NT2/D1 (cell line): ENCODE measurements at regions not wholly inside any gene's neighbourhood (a gene's known extent, or its start where the extent isn't known, plus 50 kb on each side); places are given as distances from the start of the nearest gene placed in this dataset.

Source experiments
- DNase-seq: peaks from one replicate; pipeline ENCODE4 v3.0.0-alpha.2; 2011; ENCODE audit warnings: low read depth, low spot score
- H3K27me3 ChIP-seq: 2 replicates; pipeline ENCODE4 v1.6.0; 2011; ENCODE audit warnings: mild to moderate bottlenecking; ENCODE audit not compliant: insufficient read length, insufficient read depth
- H3K36me3 ChIP-seq: 2 replicates; pipeline ENCODE4 v1.6.1; 2011; ENCODE audit warnings: mild to moderate bottlenecking, low read length, mixed read lengths; ENCODE audit not compliant: insufficient read depth, insufficient read length
- H3K4me1 ChIP-seq: 2 replicates; pipeline ENCODE4 v1.5.1; 2011; ENCODE audit not compliant: insufficient read depth, insufficient read length
- H3K4me3 ChIP-seq: 2 replicates; pipeline ENCODE4 v1.5.1; 2011; ENCODE audit warnings: low read depth; ENCODE audit not compliant: insufficient read length
- H3K9ac ChIP-seq: 2 replicates; pipeline ENCODE4 v1.6.0; 2011; ENCODE audit warnings: low read depth; ENCODE audit not compliant: insufficient read length
- H3K9me3 ChIP-seq: 2 replicates; pipeline ENCODE4 v1.5.1; 2011; ENCODE audit warnings: mild to moderate bottlenecking, low read length; ENCODE audit not compliant: insufficient read depth
- SUZ12 ChIP-seq: IDR thresholded peaks from 2 replicates; pipeline ENCODE4 v1.6.1; 2011; ENCODE audit not compliant: insufficient read length, insufficient read depth; ENCODE audit errors: extremely low read depth
- YY1 ChIP-seq: IDR thresholded peaks from 2 replicates; pipeline ENCODE4 v1.6.1; 2011; ENCODE audit not compliant: insufficient read length, insufficient read depth
- ZNF274 ChIP-seq: IDR thresholded peaks from 2 replicates; pipeline ENCODE4 v1.6.1; 2011; ENCODE audit warnings: mild to moderate bottlenecking, low read depth, low read length

DNA sequence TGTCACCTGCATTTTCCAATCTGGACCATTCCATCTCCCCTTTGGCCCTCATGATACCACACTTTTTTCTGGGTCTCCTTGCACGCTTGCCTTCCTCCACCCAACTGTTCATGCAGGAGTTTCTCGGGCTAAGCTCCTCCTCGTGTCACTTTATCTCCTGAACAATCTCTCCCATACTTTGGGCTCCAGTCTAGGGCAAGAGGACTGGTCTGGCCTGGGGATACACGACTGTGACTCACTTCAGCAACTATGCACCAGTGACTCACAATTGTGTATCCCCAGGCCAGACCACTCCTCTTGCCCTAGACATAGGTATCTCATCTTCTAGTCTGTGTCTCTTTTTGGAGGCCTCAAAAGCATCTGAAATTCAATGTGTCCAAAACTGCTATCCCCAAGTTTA, 149.4 kb upstream of the PTPRM start:
- no peak overlapping the region for H3K9ac ChIP-seq
- no peaks in the 10 kb centered on the region for H3K27me3 ChIP-seq
- no peaks in the 10 kb centered on the region for H3K9me3 ChIP-seq
- peaks cover 1% of the 10 kb centered on the region for H3K4me1 ChIP-seq
- no peaks in the 10 kb centered on the region for H3K36me3 ChIP-seq
- H3K4me3 ChIP-seq: no peak overlapping the region
- DNase-seq: no peak
- TF ChIP-seq ZNF274 (no peak), YY1 (no peak), SUZ12 (no peak)

DNA sequence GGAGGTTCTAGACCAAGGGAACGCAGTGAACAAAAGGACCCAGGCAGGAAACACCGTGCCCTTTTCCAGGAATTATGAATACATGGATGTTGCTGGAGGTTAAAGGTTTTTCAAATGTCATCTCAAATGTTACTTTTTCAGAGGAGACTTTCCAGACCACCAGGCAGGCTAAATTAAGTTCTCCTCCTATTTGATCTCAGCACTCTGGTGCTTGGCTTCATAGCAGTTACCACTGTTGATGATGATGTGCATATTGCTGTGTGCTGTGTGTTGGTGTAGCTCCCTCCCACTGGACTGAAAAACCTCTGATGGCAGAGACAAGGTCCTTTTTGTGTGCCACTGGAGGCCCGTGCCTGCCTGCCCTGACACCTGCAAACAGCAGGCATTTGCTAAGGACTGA, 137.3 kb upstream of the PTPRM start:
- Histone ChIP-seq H3K4me3 (no peak overlapping the region), H3K9me3 (no peaks in the 10 kb centered on the region), H3K36me3 (no peaks in the 10 kb centered on the region), H3K4me1 (no peaks in the 10 kb centered on the region), H3K27me3 (no peaks in the 10 kb centered on the region), H3K9ac (no peak overlapping the region)
- DNase-seq: no peak
- TF ChIP-seq ZNF274: no peak
- TF ChIP-seq SUZ12: no peak
- TF ChIP-seq YY1: no peak

DNA sequence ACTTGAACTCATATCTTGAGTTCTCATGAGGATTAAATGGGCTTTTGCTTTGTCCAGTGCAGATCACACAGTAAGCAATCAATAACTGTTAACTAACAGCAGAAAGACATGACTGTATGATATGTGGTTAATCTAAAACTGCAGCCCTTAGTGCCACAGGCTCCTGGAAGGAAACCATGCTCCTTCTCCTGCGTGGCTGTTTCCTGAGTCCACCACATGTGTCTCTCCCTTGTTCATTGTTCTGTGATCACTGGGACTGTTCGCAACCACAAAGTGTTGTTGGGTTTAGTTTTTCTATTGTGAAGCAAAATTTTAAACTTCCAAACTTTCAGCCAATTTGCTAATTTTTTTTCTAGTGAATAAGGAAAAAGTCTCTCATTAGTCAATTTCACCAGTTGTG, 130.9 kb upstream of the PTPRM start:
- no peaks in the 10 kb centered on the region for H3K27me3 ChIP-seq
- H3K9ac ChIP-seq: no peak overlapping the region
- H3K4me3 ChIP-seq: no peak overlapping the region
- H3K9me3 ChIP-seq: no peaks in the 10 kb centered on the region
- no peak for DNase-seq
- H3K4me1 ChIP-seq: no peaks in the 10 kb centered on the region
- H3K36me3 ChIP-seq: no peaks in the 10 kb centered on the region
- no peak for TF ChIP-seq SUZ12
- no peak for TF ChIP-seq YY1
- no peak for TF ChIP-seq ZNF274

DNA sequence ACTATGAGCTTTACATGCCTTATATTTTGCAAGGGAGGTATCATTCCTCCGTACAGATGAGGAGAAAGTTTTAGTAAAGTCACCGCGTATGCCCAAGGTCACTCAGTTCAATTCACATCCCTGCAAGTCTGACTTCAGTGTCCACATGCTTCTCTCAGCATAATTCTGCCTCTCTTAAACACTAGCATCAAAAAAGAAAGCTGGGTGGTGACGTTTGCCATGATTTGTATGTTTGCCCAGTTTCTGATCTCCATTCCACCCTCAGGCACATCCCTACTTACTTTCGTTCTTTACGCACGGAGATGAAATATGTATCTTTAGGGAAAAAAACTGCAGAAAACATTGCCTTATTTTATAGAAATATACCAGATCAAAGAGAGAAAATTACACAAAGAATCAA, 129.2 kb upstream of the PTPRM start:
- DNase-seq: no peak
- Histone ChIP-seq H3K9me3 (no peaks in the 10 kb centered on the region), H3K4me1 (no peaks in the 10 kb centered on the region), H3K27me3 (no peaks in the 10 kb centered on the region), H3K9ac (no peak overlapping the region), H3K4me3 (no peak overlapping the region), H3K36me3 (no peaks in the 10 kb centered on the region)
- TF ChIP-seq ZNF274 (no peak), SUZ12 (no peak), YY1 (no peak)

DNA sequence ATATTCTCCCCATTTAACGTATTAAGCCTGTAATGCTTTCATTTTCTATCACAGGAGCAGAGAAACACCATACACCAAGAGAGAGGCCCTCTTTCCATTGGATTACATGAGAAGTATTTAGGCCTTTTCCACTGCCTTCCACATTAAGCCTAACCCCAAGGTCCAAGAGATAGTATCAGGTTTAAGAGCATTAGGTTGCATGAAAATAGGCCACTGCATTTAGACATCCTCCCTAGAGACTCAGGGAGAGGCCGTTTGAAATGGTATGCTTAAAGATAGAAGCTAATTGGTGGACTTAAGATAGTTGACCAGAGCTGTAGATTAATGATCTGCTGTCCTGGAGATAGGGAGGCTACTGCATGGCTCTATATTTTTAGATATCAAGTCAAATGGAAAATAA, 128.5 kb upstream of the PTPRM start:
- no peak overlapping the region for H3K4me3 ChIP-seq
- H3K36me3 ChIP-seq: no peaks in the 10 kb centered on the region
- no peaks in the 10 kb centered on the region for H3K9me3 ChIP-seq
- no peak overlapping the region for H3K9ac ChIP-seq
- H3K4me1 ChIP-seq: no peaks in the 10 kb centered on the region
- no peak for DNase-seq
- TF ChIP-seq ZNF274 (no peak), SUZ12 (no peak), YY1 (no peak)
- H3K27me3 ChIP-seq: no peaks in the 10 kb centered on the region

DNA sequence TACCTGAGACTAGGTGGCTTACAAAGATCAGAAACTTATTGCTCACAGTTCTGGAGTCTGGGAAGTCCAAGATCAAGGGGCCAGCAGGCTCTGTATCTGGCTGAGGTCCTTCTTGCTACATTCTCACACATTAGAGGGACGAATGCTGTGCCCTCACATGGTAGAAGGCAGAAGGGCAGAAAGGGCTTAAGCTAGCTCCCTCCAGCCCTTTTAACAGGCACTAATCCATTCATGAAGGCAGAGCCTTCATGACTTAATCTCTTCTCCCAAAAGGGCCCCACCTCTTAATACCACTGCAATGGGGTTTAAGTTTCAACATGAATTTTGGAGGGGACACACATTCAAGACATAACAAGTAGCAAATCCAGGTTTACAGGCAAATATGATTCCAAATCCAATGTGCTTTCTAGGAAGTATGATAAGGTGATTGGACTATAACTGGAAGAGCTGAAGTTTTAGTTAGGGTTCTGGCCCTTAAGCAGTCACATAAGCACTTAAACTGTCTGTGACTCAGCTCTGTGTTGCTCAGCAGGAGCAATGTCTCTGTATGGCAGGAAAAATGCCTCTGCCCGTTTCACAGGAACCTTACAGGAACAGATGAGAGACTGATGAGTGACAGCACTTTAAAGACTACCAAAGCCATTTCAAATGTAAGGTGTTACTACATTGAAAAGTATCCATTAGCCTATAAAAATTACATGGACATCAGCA, 119.6 kb upstream of the PTPRM start:
- TF ChIP-seq ZNF274: no peak
- TF ChIP-seq SUZ12: no peak
- TF ChIP-seq YY1: no peak
- no peak for DNase-seq
- no peak overlapping the region for H3K4me3 ChIP-seq
- no peaks in the 10 kb centered on the region for H3K36me3 ChIP-seq
- no peaks in the 10 kb centered on the region for H3K27me3 ChIP-seq
- no peak overlapping the region for H3K9ac ChIP-seq
- no peaks in the 10 kb centered on the region for H3K4me1 ChIP-seq
- no peaks in the 10 kb centered on the region for H3K9me3 ChIP-seq

DNA sequence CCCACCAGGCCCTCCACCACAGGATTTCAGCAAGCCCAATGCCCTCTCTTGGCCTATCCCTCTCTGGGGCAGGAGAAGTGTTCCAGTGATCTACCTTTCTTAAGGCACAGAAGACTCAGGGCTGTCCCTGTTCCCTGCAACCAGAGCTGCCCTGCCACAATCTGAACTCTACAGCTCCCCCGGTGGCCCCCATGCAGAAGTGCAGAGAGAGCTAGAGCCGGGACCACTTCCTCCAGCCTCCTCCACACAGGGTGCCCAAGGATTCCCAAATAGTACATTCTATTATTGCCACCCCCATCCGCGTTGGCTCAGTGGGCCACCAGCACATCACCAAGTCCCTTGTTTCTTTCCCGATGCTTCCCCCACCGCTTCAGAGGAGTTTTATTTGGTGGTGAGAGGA, 114.8 kb upstream of the PTPRM start:
- no peaks in the 10 kb centered on the region for H3K4me1 ChIP-seq
- no peak for TF ChIP-seq SUZ12
- no peak for TF ChIP-seq YY1
- TF ChIP-seq ZNF274: no peak
- DNase-seq: peak; percentile 38
- no peak overlapping the region for H3K4me3 ChIP-seq
- no peaks in the 10 kb centered on the region for H3K36me3 ChIP-seq
- no peaks in the 10 kb centered on the region for H3K9me3 ChIP-seq
- no peak overlapping the region for H3K9ac ChIP-seq
- H3K27me3 ChIP-seq: no peaks in the 10 kb centered on the region

GRCh38 chr18:7454429-7454828, 112.7 kb upstream of the PTPRM start:
- H3K27me3 ChIP-seq: no peaks in the 10 kb centered on the region
- no peaks in the 10 kb centered on the region for H3K36me3 ChIP-seq
- TF ChIP-seq ZNF274 (no peak), SUZ12 (no peak), YY1 (no peak)

More at GRCh38 chr18:7454429-7454828, 112.7 kb upstream of the PTPRM start:
- Histone ChIP-seq H3K4me3 (no peak overlapping the region), H3K9me3 (no peaks in the 10 kb centered on the region), H3K9ac (no peak overlapping the region), H3K4me1 (no peaks in the 10 kb centered on the region)
- no peak for DNase-seq
